Hematopoietic multipotent progenitor cell treated with erythropoietin and hydrocortisone succinate and interleukin-3 and kit ligand, for 15 days (in vitro differentiated cells): ENCODE measurements at regions not wholly inside any gene's neighbourhood (a gene's known extent, or its start where the extent isn't known, plus 50 kb on each side); places are given as distances from the start of the nearest gene placed in this dataset.
"Not testable (repeated sequence)": the region's sequence is repeated elsewhere in the genome, so short reads cannot be mapped to it uniquely, and the experiment has no call there.

Experiments used
- DNase-seq: peaks from one replicate; pipeline ENCODE4 v3.0.0-alpha.2; 2015; ENCODE audit warnings: low spot score

DNA sequence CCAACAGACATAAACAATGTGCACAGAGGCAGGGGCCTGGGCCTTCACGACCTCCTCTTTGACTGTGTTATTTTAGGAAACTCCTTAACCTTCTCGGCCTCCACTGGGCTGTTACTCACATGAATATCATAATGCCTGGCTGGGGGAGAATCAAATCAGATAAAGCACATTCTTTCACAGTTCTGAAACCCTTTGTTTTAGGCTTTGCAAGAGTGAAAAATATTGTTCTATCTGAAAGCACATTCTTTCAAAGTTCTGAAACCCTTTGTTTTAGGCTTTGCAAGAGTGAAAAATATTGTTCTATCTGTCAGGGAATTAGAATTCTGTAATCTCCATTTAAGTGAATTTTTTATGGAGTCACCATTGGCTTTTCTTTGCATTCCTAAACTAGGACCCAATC lies 50.7 kb upstream of the SYNDIG1 start:
- DNase-seq, result no peak

DNA sequence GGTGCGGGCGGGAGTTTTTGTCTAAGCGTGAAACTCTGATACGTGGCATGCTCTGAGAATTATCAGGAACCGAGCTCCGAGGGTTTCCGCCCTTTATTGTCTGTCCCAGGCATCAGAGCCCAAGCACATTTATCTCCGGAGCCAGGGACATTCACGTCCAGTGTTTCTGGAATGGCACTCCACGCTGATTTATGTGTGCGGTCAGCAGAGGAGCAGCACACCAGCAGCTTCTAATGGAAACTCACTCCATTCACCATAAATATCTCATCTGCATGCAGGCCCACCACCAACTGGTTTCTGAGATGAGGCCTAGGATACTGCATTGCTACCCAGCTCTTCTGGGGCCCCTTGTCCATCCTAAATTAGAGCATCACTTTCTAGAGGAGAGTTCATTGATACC lies 51.9 kb upstream of the SYNDIG1 start:
- DNase-seq, result no peak

DNA sequence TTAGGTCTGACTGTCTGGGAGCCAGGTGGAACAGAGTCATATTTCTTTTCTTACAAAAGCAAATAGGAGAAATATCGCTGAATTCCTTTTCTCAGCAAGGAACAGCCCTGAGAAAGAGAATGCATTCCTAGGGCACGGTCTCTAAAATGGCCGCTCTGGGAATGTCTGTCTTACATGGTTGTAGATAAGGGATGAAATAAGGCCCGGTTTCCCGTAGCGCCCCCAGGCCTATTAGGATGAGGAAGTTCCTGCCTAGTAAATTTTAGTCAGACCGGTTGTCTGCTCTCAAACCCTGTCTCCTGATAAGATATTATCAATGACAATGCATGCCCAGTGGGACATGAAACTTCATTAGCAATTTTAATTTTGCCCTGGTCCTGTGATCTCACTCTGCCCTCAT lies 54.0 kb upstream of the SYNDIG1 start:
- DNase-seq, result not testable (repeated sequence)

DNA sequence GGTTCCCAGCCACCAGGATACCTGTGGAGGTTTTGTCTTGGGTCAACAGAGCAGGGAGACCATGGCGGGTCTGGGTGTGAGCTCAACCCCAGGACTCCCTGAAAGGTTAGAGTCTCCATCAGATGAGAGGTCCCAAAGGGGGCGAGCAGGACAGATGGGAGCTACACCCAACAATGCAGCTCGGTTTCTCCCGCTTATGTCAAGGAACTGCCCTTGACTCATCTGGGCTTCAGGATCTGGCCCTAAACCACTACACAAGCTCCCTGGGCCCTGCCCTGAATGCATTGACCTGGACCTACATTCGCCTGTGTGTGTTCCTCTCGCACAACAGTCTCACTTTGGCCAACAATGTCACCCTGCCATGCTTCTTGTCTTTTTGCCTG lies 57.6 kb upstream of the SYNDIG1 start:
- DNase-seq, result no peak

DNA sequence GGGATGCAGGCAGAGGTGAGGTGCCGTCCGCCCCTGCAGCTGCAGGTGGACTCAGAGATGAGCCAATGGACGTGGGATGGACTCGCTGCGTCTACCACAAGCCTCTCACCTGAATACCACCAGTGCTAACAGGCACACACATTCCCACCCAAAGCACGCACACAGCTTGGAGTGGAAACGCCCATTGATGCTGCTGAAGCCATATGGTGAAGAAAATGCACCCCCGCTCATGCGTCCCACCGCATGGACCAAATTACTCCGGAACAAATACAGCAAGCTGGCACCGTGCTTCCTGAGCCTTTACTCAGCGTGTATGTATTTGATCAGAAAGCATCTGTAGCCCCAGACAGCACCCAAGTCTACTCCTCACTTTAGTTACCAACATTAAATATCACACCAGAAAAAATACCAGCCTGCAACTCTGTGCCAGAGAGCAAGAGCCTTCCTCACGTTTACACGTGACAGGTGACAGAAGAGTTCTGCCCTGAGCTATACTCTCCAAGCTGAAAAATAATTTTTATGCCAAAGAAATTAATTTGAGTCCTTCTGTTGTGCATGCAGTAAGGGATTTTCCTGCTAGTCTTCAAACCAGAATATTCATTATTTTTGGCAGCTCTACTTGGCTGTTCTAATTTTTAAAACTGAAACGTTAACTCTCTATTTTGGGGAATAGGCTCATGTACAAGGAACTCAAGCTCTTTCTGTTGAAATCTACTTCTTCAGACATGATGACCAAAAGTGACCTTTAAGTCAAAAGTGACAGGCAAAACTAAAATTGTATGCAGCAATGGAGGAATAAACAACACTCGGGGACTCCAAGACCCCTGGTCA lies 58.2 kb upstream of the SYNDIG1 start:
- no peak for DNase-seq

DNA sequence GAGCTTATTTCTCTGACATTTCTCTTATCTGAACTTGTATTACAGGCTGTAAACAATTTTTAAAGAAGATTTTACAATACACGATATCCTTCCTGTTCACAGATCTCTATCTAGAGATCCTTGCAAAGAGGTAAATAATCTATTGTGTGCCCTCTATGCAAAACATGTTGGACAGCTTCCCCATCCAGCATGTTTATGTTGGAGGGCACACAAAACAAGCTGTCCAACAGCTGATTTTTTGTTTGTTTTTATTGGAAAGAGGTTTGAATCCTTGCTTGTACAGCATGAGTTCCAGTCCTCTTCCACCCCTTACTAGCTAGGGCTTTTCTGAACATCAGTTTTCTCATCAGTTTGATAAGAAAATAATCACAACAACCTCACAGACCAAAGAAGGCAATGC lies 62.3 kb upstream of the SYNDIG1 start:
- DNase-seq, result no peak

DNA sequence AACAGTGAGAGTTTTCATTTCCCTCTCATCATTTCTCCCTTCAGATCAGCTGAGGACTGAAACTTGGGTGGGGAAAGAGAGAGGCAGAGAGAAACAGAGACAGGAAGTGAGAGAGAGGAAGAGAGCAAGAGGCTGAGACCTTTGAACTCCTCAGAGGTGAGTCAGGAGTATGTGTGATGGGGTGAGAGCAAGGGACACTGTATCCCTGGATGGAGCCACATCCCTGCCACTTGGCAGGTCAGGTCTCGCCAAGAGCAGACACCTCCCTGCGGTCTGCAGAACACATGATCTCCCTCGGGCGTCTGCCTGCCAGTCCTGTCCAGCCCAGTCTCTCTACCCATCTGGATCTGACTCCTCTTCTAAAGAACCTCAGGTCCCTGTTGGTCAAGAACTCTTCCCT lies 62.7 kb upstream of the SYNDIG1 start:
- no peak for DNase-seq

DNA sequence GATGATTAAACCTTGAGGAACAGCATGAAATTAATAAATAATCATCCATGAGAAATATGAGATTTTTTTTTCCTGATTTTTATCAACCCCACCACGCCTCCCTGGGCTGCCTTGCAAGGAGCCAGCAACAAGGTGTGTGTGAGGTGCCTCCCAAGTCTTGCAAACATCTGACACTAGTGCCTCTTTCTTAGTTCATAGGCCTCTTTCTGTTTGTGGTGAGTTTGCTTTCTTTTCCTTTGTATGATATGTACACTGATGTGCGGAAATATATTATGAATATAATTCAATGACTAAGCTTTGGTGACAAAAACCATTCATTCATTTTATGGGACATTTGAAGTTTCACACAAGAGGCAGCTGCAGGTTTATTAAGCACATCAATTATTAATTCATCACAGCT lies 63.2 kb upstream of the SYNDIG1 start:
- DNase-seq, result no peak

DNA sequence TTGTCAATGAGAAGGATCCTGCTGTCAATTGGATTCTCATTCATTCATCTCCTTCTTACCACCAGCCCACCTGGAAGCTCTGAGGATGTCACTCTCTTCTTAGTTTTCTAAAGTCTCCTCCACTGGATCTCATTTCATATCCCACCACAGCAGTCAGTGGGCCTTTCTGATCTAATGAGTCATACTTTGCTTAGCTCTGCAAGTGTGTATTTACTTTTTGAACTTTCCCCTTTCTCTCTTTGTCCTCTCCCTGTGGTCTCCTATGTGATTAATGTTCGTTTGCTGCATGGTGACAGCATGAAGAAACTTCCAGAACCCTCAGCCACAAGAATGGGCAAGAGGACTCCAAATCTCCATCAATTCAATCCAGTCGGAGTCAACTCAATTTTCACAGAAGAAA lies 63.6 kb upstream of the SYNDIG1 start:
- no peak for DNase-seq

DNA sequence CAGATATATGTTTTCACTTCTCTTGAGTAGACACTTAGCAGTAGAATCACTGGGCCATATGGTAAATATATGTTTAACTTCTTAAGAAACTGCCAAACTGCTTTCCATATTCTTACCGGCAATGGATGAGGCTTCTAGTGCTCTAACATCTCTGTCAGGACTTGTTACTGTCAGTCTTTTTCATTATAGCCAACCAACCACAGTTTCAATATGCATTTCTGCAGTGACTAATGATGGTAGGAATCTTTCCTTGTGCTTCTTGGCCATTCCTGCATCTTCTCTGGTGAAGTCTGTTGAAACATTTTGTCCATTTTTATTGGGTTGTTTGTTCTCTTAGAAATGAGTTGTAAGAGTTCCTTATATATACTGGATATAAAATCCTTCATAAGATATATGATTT lies 66.0 kb upstream of the SYNDIG1 start:
- DNase-seq, result no peak

DNA sequence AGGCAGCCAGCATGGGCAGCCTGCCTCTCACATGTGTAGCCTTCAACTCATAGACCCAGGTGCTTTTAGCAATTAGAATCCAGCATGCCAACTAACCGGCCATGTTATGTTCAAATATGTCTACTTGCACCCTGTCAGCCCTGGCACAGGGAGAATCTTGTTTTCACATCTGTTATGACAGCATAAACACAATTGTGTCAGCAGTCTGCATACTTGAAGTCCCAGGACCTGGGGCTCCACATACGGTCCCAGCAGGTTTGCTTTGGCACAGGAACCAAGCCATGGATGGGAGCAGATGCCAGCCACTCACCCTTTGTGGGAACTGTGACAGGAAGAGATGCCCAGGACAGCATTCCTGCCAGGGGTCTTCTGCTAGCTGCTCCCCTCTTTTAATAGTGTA lies 67.2 kb upstream of the SYNDIG1 start:
- DNase-seq, result no peak

DNA sequence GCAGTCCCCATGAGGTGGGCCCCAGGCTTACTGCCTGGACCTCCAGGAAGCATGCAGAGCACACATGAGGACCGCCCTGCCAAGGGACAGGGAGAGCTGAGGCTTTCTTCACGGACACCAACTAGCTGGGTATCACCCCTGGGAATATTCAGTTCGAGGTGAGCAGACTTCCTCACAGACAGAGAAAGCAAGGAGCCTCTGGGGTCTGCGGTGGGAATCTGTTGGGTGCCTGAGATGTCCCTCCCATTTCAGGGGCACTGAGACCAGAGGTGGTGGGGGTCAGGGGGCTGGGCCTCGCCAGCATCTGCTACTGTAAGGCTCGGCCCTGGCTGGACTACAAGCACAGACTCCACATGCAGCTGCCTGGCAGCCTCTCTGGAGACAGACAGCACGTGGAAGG lies 74.3 kb upstream of the SYNDIG1 start:
- no peak for DNase-seq

DNA sequence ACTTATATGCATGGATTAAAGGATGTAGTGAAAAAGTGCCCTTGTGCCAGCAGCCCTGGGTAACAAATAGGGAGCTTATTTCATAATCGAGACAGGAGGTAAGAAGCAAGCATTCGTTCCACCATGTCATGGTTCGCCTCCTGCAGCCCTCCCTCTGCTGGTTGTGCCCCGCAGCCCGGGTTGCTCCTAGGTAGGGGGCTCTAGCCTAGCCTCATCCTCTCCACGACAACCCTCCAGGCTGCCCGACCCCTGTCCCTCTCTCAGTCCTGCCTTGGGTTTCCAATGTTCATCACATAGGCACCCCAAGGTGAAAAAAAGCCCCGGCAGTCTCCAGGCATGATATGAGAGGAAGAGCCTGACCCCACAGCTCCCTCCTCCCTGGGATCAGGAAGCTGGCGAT lies 75.5 kb upstream of the SYNDIG1 start:
- DNase-seq, result no peak

DNA sequence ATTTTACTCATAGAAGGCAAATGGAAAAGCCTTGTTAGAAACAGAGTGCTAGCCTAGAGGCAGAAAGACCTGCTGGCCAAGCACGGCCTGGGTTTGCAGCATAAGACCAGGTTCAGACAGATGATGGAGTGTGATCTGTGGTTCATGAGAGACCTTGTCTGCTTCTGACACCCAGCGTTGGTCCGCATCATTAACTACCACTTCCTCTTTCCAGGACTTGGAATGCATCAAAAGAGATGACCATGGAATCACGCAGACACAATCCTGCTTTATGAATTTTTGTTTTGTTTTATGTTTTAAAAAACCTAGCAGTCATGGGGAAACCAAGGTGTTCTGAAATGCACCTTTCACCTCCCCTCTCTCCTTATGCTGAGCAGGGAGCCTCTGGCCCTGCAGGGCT lies 76.8 kb upstream of the SYNDIG1 start:
- no peak for DNase-seq

DNA sequence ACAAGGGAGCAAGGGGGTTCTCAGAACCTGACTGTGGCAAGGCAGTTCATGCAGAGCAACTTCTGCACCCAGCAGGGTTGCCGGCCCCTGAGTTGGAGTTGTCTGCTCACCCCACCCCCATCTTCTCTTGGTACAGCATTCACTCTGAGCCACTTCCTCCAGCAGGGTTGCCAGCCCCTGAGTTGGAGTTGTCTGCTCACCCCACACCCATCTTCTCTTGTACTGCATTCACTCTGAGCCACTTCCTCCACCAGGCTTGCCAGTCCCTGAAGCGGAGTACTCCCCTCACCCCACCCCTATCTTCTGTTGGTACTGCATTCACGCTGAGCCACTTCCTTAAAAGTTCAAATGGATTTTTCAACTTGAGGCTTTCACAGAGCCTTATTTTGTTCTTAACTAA lies 79.7 kb upstream of the SYNDIG1 start:
- DNase-seq, result no peak

DNA sequence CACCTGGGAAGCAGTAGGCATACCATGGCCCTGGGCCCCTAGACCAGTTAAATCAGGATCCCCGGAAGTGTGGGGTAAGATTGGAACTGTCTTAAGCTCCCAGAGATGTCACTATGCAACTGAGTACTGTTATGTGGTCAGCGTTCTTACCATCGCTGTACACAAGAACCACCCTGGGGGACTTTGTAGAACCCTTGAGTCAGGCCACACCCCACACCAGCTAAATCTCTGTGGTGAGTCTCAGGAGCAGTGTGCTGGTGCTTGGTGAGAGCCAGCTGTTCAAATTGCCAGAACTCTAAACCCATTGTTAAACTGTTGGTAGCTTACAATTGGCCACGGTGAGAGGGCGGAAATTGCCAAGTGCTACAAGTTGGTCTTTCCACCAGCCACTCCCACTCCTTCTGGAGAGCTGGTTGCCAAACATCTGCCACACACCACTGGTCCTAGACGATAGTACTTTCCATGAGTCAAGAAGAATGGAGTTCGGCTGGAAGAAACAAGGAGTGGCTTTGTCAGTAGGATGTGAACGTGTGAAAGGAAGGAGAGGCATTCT lies 80.5 kb upstream of the SYNDIG1 start:
- DNase-seq, result no peak

DNA sequence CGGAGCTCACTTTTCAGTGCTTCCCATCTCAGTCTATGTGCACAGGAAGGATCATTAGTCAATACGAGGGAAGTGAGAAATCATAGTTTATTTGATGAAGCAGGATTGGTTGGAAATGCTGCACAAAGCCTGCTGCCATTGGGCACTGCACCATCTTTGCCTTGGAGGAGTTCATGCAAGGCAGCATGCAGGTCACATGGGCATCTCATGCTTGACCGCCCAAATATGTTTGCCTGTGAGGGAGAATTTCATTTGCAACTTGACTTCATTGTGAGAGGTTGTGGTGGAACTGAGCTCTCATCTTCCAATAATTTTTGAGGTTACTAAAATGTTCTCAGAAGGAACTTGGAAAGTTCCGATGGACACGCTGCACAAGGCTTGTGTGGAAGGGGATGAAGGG lies 83.9 kb upstream of the SYNDIG1 start:
- DNase-seq, result no peak

DNA sequence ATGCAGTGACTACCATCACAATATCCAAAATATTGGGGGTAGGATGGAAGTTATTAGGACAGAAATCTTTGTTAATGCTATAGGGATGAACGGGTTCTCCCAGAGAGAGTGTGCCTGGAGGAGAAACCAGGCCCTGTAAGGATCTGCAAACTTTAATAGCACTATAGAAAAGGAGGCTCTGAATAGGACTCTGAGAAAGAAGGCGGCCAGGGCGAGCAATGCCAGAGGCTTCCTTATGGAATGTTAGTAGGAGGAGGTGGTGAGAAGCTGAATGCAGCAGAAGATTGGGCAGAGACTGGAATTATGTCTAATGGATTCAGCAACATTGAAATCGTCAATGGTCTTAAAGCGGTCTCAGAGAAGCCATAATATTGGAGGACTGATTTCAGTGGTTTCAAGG lies 84.6 kb upstream of the SYNDIG1 start:
- no peak for DNase-seq

DNA sequence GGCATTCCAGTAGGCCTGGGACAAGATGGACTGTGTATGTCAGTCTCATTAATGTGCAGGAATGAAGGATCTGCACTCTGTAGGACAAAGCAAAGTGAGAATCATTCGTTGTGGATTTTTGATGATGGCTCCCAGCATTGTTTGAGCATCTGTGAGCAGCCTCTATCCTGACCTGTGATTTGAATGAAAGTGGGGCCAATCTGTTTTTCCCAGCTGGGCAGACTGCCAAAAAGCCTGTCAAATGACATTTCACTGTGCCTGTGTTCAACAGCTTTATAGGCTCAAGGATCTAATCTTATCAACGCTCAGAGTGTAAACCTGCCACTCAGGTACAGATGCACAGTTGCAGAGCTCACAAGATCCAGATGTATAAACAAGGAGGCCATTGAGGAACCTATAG lies 86.7 kb upstream of the SYNDIG1 start:
- DNase-seq, result no peak

DNA sequence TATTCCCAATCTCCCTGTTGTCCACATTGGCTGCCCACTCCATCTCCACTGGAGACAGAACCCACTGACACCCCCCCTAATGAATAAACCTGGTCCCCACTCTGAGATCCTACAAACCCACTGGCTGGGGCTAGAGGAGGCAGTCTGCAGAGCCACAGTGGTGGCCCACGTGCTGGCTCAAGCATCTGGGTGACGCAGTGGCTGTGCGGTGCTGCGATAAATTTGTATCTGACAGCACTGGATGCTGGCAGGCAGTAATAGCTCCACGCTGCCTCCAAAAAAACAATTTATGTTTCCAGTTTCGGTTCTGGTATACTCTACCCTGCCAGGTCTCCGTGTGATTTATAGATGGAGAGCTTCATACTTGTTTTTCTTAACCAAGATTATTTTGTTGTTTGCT lies 87.1 kb upstream of the SYNDIG1 start:
- peak; percentile 6 for DNase-seq

DNA sequence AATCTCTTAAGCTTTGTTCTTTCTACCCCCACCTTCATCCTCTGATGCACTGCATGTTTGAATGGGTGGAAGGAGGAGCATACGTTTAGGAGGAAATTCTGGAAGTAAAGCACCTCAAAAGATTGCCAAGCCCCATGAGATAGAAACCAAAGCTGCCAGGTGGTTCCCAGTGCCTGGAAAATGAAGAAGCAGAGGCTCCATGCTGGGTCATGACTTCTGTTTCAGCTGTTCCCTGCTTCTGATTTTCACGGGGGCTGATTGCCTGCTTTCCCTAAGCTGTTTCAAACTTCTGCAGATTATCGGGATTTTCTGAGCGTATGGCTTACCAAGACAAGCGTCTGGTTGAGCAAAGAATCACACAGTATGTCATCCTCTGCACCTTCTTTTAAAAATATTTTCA lies 87.5 kb upstream of the SYNDIG1 start:
- no peak for DNase-seq

DNA sequence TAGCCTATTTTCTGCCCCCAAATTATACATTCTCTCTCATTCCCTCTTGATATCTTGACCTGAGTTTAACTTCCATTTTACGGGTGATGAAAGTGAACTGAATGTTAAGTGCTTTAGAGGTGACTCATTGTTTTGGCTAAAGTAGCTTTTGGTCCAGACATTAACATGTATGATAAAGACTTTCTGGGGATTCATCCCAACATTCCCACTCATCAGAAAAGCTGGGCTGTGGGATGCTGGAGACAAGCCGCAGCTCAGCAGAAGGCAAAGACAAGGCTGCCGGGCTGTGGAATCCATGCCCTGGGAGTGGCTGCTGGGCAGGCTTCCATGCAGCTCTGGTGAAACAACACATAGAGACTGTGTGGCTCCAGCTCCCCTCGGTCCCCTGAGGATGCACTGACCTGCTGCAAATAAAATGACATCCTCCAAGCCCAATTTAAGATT lies 89.9 kb upstream of the SYNDIG1 start:
- no peak for DNase-seq

DNA sequence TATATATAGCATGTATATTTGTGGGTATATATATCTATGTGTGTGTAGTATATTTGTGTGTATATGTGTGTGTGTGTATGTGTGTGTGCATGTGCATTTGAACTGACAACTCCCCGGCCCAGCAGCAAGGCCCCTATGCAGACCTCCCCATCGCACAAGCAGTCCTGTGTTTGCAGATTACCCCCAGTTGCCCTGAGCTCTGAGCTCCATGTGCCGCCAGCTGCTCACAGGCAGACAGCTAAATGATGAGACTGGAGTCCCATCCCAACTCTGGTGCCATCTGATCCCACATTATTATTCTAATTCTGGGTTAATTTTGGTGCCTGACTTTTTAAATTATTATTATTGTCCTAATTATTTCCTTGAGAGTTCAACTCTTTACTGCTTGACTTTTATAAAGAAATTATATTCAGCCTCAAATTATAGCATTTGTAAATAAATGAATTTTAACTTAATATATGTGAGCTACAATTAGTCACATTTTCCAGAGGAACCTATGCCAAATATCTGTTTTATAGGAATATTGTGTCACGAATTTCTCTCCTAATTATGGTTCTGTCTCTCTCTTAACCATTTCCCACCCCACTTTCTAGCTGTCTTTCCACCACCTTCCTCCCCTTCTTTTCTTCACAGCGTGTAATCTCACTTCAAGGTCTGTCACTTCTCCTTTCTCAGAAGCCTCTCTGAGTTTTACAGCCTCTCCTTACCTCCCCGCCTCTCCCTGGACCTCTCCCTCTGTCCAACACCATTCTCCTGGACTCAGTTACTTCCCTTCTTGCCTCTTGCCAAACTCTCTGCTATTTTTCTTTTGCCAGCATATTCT lies 90.6 kb upstream of the SYNDIG1 start:
- DNase-seq, result no peak
